PC-9 (cell line): ENCODE measurements at regions not wholly inside any gene's neighbourhood (a gene's known extent, or its start where the extent isn't known, plus 50 kb on each side); places are given as distances from the start of the nearest gene placed in this dataset.

Experiments used
- EZH2 ChIP-seq: fragments of 200-600 bp; sonication (generic); IDR thresholded peaks from 2 replicates; pipeline ENCODE4 v1.8.0; 2017; ENCODE audit warnings: antibody characterized with exemption, low read depth
- TF ChIP-seq, protein P1 (sequence below): fragments of 200-600 bp; sonication (generic); conservative IDR thresholded peaks from 2 replicates; pipeline ENCODE4 v1.6.1; 2017; ENCODE audit warnings: mixed run types, antibody characterized with exemption, mild to moderate bottlenecking, moderate library complexity

DNA sequence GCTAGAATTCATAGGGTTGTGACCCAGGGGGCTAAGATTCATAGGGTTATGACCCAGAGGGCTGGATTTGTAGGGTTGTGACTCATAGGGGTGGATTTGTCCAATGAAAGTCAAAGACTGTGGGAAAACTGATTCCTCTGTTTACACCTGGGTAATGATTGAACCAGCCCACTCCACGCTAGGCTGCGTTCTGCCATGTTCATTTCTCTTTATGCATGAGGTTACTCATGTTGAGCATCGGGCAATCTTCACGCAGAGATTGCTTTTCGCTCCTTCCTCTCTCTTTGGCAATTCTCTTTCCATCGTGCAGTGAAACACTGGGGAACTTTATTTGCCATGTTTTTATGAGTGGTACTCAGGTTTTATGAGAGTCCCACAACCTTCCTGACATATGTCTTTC is 127.8 kb downstream of the CRLF2 start:
- TF ChIP-seq, protein P1, sequence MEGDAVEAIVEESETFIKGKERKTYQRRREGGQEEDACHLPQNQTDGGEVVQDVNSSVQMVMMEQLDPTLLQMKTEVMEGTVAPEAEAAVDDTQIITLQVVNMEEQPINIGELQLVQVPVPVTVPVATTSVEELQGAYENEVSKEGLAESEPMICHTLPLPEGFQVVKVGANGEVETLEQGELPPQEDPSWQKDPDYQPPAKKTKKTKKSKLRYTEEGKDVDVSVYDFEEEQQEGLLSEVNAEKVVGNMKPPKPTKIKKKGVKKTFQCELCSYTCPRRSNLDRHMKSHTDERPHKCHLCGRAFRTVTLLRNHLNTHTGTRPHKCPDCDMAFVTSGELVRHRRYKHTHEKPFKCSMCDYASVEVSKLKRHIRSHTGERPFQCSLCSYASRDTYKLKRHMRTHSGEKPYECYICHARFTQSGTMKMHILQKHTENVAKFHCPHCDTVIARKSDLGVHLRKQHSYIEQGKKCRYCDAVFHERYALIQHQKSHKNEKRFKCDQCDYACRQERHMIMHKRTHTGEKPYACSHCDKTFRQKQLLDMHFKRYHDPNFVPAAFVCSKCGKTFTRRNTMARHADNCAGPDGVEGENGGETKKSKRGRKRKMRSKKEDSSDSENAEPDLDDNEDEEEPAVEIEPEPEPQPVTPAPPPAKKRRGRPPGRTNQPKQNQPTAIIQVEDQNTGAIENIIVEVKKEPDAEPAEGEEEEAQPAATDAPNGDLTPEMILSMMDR: no peak
- no peak for TF ChIP-seq EZH2
